Thymus (tissue), 11 donors: ENCODE measurements at regions not wholly inside any gene's neighbourhood (a gene's known extent, or its start where the extent isn't known, plus 50 kb on each side); places are given as distances from the start of the nearest gene placed in this dataset.

Experiments
- DNase-seq, 9 donors: peaks; one replicate each; pipeline ENCODE4 v3.0.0-alpha.2; 2013; ENCODE audit warnings: low spot score in 9 of 9, low read depth in 6 of 9, missing footprints in 1 of 9
- H3K27ac ChIP-seq, 2 donors: one replicate each; pipeline ENCODE4 v1.5.1; 2013; ENCODE audit warnings: control low read depth in 1 of 2, low read depth in 1 of 2, low read length in 1 of 2, mild to moderate bottlenecking in 1 of 2, moderate library complexity in 1 of 2
- H3K27me3 ChIP-seq, 2 donors: one replicate each; pipeline ENCODE4 v1.5.1; 2013; ENCODE audit warnings: low read length in 1 of 2; ENCODE audit not compliant: control insufficient read depth in 2 of 2, insufficient read depth in 1 of 2
- H3K36me3 ChIP-seq, 2 donors: one replicate each; pipeline ENCODE4 v1.5.1; 2013; ENCODE audit warnings: low read length in 1 of 2, mild to moderate bottlenecking in 1 of 2, moderate library complexity in 1 of 2; ENCODE audit not compliant: control insufficient read depth in 2 of 2, insufficient read depth in 2 of 2
- H3K4me1 ChIP-seq, 2 donors: one replicate each; pipeline ENCODE4 v1.5.1; 2013; ENCODE audit warnings: low read length in 2 of 2; ENCODE audit not compliant: control insufficient read depth in 2 of 2, insufficient read depth in 2 of 2
- H3K4me3 ChIP-seq, 2 donors: one replicate each; pipeline ENCODE4 v1.5.1; 2013; ENCODE audit warnings: low read length in 2 of 2, control low read depth in 1 of 2, mild to moderate bottlenecking in 1 of 2
- H3K9me3 ChIP-seq, 2 donors: one replicate each; pipeline ENCODE4 v1.5.1; 2013; ENCODE audit warnings: low read length in 1 of 2, mild to moderate bottlenecking in 1 of 2; ENCODE audit not compliant: control insufficient read depth in 2 of 2, insufficient read depth in 1 of 2
- WGBS: extraction: QIAGEN DNeasy Blood & Tissue Kit; methylation state at CpG from one replicate; pipeline ENCODE4 v1.1.7; 2013; 5-methylcytosine and 5-hydroxymethylcytosine counted together
- donor health status: healthy.

- no peak overlapping the region for H3K27ac ChIP-seq
- no peak overlapping the region for H3K4me3 ChIP-seq
- DNase-seq: no peak
- no peaks in the 10 kb centered on the region for H3K9me3 ChIP-seq
- no peaks in the 10 kb centered on the region for H3K27me3 ChIP-seq
- WGBS: 96% methylated on average over 4 of the region's 4 CpGs
- H3K4me1 ChIP-seq: peaks cover 0 to 4% of the 10 kb centered on the region in 2 donors
- no peaks in the 10 kb centered on the region for H3K36me3 ChIP-seq
Measured at GRCh38 chr9:4932681-4933080, 52.4 kb upstream of the JAK2 start.

- Histone ChIP-seq H3K9me3 (no peaks in the 10 kb centered on the region), H3K4me3 (no peak overlapping the region), H3K4me1 (peaks cover 0 to 4% of the 10 kb centered on the region in 2 donors), H3K36me3 (no peaks in the 10 kb centered on the region), H3K27ac (no peak overlapping the region), H3K27me3 (no peaks in the 10 kb centered on the region)
- WGBS: 90% methylated on average over 4 of the region's 4 CpGs
- DNase-seq: peak in 1 of 9 donors; percentile 20
Measured at GRCh38 chr9:4933177-4933576, 51.9 kb upstream of the JAK2 start.

GRCh38 chr9:4933861-4934260 lies 51.2 kb upstream of the JAK2 start:
- H3K27me3 ChIP-seq: no peaks in the 10 kb centered on the region
- DNase-seq: no peak
- H3K27ac ChIP-seq: no peak overlapping the region
- H3K4me1 ChIP-seq: peaks cover 0 to 4% of the 10 kb centered on the region in 2 donors
- no peak overlapping the region for H3K4me3 ChIP-seq
- no peaks in the 10 kb centered on the region for H3K9me3 ChIP-seq
- WGBS: 98% methylated on average over 2 of the region's 2 CpGs
- H3K36me3 ChIP-seq: no peaks in the 10 kb centered on the region

GRCh38 chr9:4935001-4935672 lies 49.9 kb upstream of the JAK2 start:
- no peak for DNase-seq
- 68% methylated on average over 4 of the region's 4 CpGs for WGBS
- H3K4me3 ChIP-seq: no peak overlapping the region
- H3K4me1 ChIP-seq: peaks cover 0 to 9% of the 10 kb centered on the region in 2 donors
- H3K36me3 ChIP-seq: no peaks in the 10 kb centered on the region
- H3K27me3 ChIP-seq: no peaks in the 10 kb centered on the region
- no peak overlapping the region for H3K27ac ChIP-seq
- H3K9me3 ChIP-seq: no peaks in the 10 kb centered on the region
